OCI-LY3 (cell line): ENCODE measurements at regions not wholly inside any gene's neighbourhood (a gene's known extent, or its start where the extent isn't known, plus 50 kb on each side); places are given as distances from the start of the nearest gene placed in this dataset.

Experiments used
- H2AFZ ChIP-seq: fragments of 200-600, 300-600 bp; shearing (Covaris generic); 2 replicates; pipeline ENCODE4 v1.6.0; 2014; ENCODE audit warnings: antibody characterized with exemption, low read depth, low read length
- H3K27ac ChIP-seq: fragments of 200-600, 300-600 bp; sonication (generic); 2 replicates; pipeline ENCODE4 v1.5.1; 2014; ENCODE audit warnings: mild to moderate bottlenecking, low read length, moderate library complexity, mixed read lengths
- H3K27me3 ChIP-seq: fragments of 200-600, 300-600 bp; sonication (generic); 2 replicates; pipeline ENCODE4 v1.6.1; 2014; ENCODE audit warnings: low read depth, low read length, mixed read lengths
- H3K36me3 ChIP-seq: fragments of 200-600, 300-600 bp; sonication (generic); replicated peaks from 2 replicates; pipeline ENCODE3; 2014; ENCODE audit warnings: low read depth, low read length, mixed read lengths
- H3K4me1 ChIP-seq: fragments of 300-600, 200-600 bp; sonication (generic); 2 replicates; pipeline ENCODE4 v1.6.1; 2014; ENCODE audit warnings: low read length, mixed read lengths
- H3K4me2 ChIP-seq: fragments of 200-600, 300-600 bp; sonication (generic); 2 replicates; pipeline ENCODE4 v1.6.1; 2014; ENCODE audit warnings: low read length, mixed read lengths
- H3K4me3 ChIP-seq: fragments of 300-600, 200-600 bp; sonication (generic); 2 replicates; pipeline ENCODE4 v1.5.1; 2014; ENCODE audit warnings: antibody characterized with exemption, mild to moderate bottlenecking, low read length, moderate library complexity
- H3K79me2 ChIP-seq: fragments of 300-600, 200-600 bp; shearing (Covaris generic); 2 replicates; pipeline ENCODE4 v1.6.1; 2014; ENCODE audit warnings: mild to moderate bottlenecking, low read length, mixed read lengths
- H3K9ac ChIP-seq: fragments of 300-600, 200-600 bp; shearing (Covaris generic); 2 replicates; pipeline ENCODE4 v1.6.0; 2014; ENCODE audit warnings: mild to moderate bottlenecking, low read length, moderate library complexity
- H3K9me3 ChIP-seq: fragments of 200-600, 300-600 bp; shearing (Covaris generic); 2 replicates; pipeline ENCODE4 v1.6.1; 2014; ENCODE audit warnings: low read length, mixed read lengths; ENCODE audit not compliant: insufficient read depth
- H4K20me1 ChIP-seq: fragments of 200-600, 300-600 bp; sonication (generic); 2 replicates; pipeline ENCODE4 v1.6.1; 2016; ENCODE audit warnings: low read length, mixed read lengths; ENCODE audit not compliant: insufficient read depth
- CTCF ChIP-seq: fragments of 200-600, 300-600 bp; sonication (generic); IDR thresholded peaks from 2 replicates; pipeline ENCODE4 v1.5.1; 2014; ENCODE audit warnings: antibody characterized with exemption, low read length, low read depth
- EZH2phosphoT487 ChIP-seq: fragments of 200-600 bp; shearing (Covaris generic); IDR thresholded peaks from 2 replicates; pipeline ENCODE4 v1.6.1; 2018; ENCODE audit warnings: antibody characterized with exemption, mixed run types, low read depth

GRCh38 chr9:79945495-79945894 lies 373.7 kb downstream of the TLE4 start:
- no peaks in the 10 kb centered on the region for H3K36me3 ChIP-seq
- no peak overlapping the region for H3K27ac ChIP-seq
- no peaks in the 10 kb centered on the region for H3K79me2 ChIP-seq
- no peaks in the 10 kb centered on the region for H3K27me3 ChIP-seq
- H3K4me1 ChIP-seq, result no peaks in the 10 kb centered on the region
- H2AFZ ChIP-seq, result no peak overlapping the region
- no peak overlapping the region for H3K4me3 ChIP-seq
- H3K9ac ChIP-seq, result no peak overlapping the region
- H3K9me3 ChIP-seq, result no peaks in the 10 kb centered on the region
- H3K4me2 ChIP-seq, result no peak overlapping the region
- TF ChIP-seq CTCF (no peak), EZH2phosphoT487 (no peak)
- H4K20me1 ChIP-seq, result no peaks in the 10 kb centered on the region

- peak; percentile 41 for TF ChIP-seq CTCF
- TF ChIP-seq EZH2phosphoT487, result no peak
- no peak overlapping the region for H3K4me2 ChIP-seq
- H3K4me3 ChIP-seq, result no peak overlapping the region
- no peak overlapping the region for H2AFZ ChIP-seq
- H3K79me2 ChIP-seq, result no peaks in the 10 kb centered on the region
- no peaks in the 10 kb centered on the region for H3K36me3 ChIP-seq
- no peak overlapping the region for H3K27ac ChIP-seq
- no peaks in the 10 kb centered on the region for H3K9me3 ChIP-seq
- no peaks in the 10 kb centered on the region for H3K4me1 ChIP-seq
- H3K27me3 ChIP-seq, result no peaks in the 10 kb centered on the region
- no peaks in the 10 kb centered on the region for H4K20me1 ChIP-seq
- H3K9ac ChIP-seq, result no peak overlapping the region
Measured at GRCh38 chr9:79945016-79945415, 373.3 kb downstream of the TLE4 start.

GRCh38 chr9:79940919-79941318 lies 369.2 kb downstream of the TLE4 start:
- no peaks in the 10 kb centered on the region for H3K27me3 ChIP-seq
- H3K36me3 ChIP-seq, result no peaks in the 10 kb centered on the region
- no peaks in the 10 kb centered on the region for H3K79me2 ChIP-seq
- TF ChIP-seq EZH2phosphoT487, result no peak
- TF ChIP-seq CTCF, result no peak
- no peak overlapping the region for H2AFZ ChIP-seq
- H3K27ac ChIP-seq, result no peak overlapping the region
- H4K20me1 ChIP-seq, result no peaks in the 10 kb centered on the region
- no peaks in the 10 kb centered on the region for H3K4me1 ChIP-seq
- no peak overlapping the region for H3K9ac ChIP-seq
- no peak overlapping the region for H3K4me3 ChIP-seq
- H3K9me3 ChIP-seq, result no peaks in the 10 kb centered on the region
- H3K4me2 ChIP-seq, result no peak overlapping the region

GRCh38 chr9:79939819-79940218 lies 368.1 kb downstream of the TLE4 start:
- Histone ChIP-seq H3K4me1 (peaks cover 9% of the 10 kb centered on the region), H3K36me3 (no peaks in the 10 kb centered on the region), H3K27me3 (no peaks in the 10 kb centered on the region), H3K9ac (no peak overlapping the region), H2AFZ (no peak overlapping the region), H4K20me1 (no peaks in the 10 kb centered on the region), H3K4me2 (no peak overlapping the region), H3K27ac (no peak overlapping the region), H3K9me3 (no peaks in the 10 kb centered on the region), H3K4me3 (no peak overlapping the region), H3K79me2 (no peaks in the 10 kb centered on the region)
- TF ChIP-seq EZH2phosphoT487 (no peak), CTCF (no peak)
